ENCODE measurements at regions not wholly inside any gene's neighbourhood (a gene's known extent, or its start where the extent isn't known, plus 50 kb on each side); places are given as distances from the start of the nearest gene placed in this dataset.
"Not testable (repeated sequence)": the region's sequence is repeated elsewhere in the genome, so short reads cannot be mapped to it uniquely, and the experiment has no call there.

DNA sequence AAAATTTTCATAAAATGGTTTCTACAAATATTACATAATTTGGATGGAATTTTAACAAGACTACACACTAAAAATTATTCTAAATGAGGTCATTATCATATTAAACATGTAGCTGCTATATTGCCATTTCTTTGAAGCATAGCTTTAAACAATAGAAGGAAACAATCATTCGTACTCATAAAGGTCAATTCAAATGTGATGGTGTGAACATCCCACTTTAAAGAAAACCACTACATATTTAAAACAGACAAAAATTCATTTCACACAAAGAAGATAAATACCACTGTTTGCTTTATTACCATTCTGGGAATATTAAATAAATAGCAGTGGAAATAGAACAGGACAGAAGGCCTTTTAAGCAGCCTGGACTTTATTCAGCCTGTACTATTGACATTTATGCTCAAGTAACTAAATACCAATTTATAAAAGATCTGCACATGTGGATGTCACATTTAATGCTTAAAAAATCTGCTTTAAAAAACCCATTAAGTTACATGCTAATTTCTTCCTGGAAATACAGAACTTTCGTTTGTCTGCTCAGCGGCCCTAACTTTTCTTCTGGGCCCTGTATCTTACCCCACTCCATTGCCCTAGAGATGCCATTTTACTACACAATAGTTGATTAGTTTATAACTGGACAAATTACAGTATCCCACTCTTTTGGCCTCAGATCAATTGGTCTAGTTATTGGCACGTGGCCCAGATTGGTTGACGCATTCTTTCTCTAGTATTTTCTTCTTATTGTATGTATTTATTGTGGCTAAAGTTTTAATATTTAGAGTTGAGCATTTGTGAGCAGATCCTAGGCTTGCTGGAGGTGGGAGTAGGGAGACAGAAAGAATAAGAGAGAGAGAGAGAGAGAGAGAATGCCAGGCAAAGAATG is 215.1 kb upstream of the SPRY2 start:
- no peak for DNase-seq (ENCODE audit: low read depth)

DNA sequence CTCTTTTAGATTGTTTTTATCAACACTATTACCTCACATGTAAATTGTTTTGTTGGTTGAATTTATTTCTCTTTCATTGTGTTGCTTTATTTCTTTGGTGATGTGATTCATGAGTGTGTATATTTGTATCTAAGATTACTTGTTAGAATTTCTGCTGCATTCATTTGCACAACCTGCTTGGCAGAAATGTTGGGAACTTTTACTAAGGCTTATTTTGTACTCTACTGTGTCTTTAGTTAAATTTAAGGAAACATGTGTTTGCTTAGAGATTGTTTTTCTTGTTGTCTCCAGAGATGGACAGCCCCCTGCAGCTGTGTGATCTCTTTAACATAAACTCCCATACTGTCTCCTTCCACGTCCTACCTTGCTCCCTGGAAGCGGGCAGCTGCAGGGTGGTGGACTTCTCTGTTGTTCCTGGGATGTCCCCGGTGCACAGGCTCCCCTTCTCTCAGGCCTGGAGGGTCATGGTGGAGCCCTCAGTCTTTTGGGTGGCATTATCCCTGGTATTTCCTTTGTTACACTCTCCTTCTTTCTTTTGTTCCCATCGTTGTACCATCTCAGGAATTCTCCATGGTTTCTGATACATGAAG is 212.0 kb upstream of the SPRY2 start:
- DNase-seq (ENCODE audit: low read depth) = no peak

DNA sequence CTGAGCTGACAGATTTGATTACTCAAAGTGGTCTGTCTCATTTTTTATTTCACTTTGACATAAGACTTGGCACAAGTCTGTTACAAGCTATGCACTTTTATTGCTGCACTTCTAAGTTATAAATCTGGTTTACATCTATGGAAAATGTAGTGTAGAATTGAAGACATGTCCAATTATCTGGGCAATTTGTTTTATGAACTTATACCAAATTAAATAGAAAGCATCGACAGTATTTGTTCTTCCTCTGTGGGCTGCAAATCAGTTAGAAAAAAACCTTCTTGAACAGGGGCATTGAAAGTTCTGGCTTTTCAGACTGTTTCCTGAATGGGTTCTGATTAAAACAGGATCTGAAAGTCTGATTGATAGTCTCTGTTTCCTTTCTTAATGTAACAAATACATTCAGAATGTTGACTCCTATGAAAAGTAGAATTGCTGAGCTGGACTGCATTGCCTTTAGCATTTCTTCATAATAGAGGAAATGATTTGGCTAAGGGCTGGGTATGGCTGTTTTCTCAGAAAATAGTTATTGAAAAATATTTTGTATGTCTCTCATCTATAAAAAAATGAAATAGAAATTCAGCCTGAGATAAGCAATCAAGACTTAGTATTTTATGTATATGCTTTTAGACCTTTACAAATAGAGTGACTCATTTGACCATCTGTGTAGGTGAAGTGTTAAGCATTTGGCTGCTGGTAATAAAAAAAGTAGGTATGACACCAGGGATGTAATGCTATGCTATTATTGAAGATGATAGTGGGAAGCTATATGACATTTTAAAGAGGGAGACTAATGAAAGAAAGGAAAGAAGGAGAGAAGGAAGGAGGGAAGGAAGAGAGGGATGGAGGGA is 210.9 kb upstream of the SPRY2 start:
- DNase-seq (ENCODE audit: low read depth) = no peak

DNA sequence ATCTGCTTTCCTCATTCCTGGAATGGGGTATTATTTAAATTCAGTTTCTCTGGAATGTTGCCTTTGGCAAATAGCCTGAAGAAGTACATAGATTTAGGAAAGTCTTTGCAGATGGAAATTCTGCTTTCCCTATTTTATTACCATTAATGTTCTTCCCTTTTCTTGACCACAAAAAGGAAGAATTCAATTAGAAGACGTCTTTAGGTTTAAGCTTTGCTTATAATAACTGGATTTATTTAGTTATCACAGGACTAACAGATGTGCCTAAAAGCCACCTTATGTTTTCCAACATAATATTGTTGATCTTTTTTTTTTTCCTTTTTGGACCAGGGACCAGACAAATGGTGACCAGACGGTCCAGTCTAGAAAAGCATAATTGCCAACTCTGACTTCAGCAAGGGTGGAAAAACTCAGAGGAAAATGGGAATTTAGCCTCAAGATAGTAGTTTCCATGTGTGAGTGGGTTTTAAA is 210.1 kb upstream of the SPRY2 start:
- no peak for DNase-seq (ENCODE audit: low read depth)

DNA sequence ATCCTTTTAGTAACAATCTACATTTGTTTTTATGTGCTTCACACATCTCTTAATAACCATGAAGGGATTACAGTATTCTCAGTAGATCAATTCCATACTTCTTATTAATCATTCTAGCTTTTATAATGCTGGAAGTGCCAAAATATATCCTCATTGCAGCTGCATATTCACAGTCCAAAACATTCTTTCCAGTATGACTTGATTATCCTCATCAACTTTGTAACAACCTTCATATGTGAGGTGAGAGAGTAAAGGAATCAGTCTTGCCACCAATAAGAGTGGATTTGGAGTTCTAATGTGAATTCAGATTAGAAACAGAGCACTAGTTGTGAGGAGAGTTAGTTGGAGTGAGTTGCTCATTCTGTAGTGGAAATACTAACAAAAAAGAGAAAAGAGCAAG is 208.0 kb upstream of the SPRY2 start:
- no peak for DNase-seq (ENCODE audit: low read depth)

DNA sequence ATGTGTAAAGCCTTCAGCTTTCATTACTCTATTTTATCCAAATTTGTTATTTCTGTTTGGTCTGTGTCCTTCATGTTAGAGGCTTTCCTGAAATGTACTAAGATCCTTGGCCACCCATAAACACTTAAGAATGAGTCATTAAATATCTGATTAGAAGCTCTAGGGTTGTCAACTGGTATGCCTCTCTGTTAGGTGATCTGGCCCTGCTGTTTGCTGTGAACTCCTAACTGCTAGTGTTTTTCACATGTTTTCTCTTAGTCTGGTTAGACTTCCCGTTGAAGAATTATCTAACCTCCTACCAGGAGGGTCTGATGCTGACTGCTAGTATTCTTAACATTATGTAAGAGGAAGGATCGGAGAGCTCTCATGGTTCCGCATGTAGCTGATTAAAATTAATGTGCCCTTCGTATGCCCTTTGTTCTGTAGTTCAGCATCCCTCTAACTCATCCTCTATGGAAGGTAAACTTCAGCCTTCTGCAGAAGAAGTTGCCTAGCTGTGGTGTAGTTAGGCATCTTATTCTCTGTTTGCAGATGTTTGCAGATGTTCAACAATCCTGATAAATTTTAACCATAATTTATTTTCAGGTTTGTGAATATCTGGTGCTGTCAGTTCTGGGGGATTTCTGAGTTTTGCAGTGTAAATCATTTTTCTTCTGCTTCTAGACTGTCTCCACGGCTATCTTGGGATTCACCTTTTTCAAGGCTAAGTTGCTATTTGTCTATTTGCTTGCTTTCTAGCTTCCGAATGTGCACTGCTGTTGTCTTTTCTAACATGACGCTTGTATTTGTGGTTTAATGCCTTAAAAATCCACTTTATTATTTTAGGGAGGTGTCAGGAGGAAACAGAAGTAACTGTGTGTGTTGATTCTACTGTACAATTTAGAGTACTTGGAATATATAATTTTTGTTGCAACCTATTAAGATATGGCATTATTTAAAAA is 207.2 kb upstream of the SPRY2 start:
- DNase-seq (ENCODE audit: low read depth) = no peak

DNA sequence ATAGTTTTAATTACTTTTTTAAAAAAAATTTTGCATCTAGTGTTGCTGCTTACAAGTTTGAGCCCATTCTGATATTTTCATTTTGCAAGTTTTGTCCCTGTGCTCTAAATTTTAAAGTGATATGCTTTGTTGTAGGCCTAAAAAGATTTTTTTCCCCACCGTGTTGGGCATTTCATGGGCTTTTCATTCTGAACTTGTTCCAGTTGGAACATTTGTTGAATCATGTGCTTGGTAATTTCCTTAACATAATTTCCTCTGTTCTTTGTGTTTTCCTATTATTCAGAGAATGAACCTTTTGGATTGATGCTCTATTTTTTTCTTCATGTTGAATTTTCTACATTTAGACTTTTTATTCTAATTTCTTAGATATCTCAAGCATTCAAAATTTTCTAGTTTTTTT is 206.4 kb upstream of the SPRY2 start:
- no peak for DNase-seq (ENCODE audit: low read depth)

DNA sequence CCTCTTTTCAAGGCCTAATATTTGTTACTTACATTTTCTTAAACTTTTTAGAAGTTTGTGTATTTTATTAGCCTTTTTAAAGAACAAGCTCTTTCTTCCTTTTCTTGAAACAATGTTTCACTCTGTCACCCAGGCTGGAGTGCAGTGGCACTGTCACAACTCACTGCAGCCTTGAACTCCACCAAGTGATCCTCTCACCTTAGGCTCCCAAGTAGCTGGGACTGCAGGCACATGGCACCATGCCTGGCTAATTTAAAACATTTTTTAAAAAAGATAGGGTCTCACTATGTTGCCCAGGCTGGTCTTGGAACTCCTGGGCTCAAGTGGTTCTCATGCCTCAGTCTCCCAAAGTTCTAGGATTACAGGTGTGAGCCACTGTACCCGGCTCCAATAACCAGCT is 192.2 kb upstream of the SPRY2 start:
- DNase-seq (ENCODE audit: low read depth) = no peak

DNA sequence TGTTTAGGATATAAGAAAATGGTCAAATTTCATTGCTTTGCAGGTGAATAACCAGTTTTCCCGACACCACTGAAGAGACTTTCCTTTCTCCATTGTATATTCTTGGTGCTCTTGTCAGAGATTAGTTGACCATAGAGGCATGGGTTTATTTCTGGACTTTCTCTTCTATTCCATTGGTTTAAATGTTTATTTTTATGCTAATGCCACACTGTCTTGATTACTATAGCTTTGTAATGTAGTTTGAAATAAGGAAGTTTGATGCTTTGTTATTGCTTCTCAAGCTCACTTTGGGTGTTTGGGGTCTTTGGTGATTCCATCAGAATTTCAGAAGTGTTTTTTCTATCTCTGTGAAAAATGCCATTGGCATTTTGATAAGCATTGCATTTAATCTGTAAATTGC is 190.0 kb upstream of the SPRY2 start:
- DNase-seq (ENCODE audit: low read depth) = no peak

DNA sequence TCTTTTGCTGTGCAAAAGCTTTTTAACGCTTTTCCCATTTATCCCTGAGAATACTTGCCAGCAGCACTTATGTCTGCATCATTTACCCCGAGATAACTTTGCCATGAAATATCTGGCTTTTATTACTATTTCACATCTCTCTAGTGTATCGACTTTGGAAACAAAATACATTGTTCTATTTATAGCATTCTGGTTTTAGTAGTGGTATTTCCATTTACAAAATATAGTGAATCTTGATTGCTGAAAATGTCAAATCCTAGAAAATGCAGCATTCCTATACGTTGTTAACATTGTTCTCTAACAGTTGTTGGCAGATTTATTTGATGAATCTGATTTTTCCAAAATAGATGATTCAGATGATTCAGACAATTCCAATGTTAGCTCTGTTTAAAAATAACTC is 189.3 kb upstream of the SPRY2 start:
- DNase-seq (ENCODE audit: low read depth) = no peak

DNA sequence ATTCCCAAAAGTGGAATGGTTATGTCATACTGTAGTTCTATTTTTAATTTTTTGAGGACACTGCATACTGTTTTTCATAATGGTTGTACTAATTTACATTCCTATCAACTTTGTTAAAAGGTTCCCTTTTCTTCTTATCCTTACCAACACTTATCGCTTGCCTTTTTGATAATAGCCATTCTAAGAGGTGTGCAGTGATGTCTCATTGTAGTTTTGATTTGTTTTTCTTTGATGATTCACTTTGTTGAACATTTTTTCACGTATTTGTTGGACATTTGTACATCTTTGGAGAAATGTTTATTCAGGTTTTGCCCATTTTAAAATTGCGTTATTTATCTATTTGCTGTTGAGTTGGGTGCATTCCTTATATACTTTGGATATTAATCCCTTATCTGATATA is 188.8 kb upstream of the SPRY2 start:
- no peak for DNase-seq (ENCODE audit: low read depth)

DNA sequence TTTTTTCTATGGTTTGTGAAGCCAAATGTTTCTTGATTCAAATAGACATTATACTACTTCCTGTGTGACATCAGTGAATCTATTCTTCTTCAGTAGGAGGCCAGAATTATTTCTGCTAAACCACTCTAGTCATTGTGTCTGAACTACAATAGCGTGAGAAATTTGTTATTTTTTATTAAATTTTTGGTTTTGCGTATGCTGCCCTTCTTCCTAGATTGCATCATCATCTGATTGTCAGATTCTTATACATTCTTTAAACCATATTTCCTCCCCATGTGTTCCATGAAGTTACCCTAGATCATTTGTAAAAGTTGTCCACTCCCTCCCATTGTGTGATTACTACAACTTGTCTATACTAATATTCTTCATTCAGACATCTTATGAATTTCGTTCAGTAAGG is 187.8 kb upstream of the SPRY2 start:
- DNase-seq (ENCODE audit: low read depth) = no peak

DNA sequence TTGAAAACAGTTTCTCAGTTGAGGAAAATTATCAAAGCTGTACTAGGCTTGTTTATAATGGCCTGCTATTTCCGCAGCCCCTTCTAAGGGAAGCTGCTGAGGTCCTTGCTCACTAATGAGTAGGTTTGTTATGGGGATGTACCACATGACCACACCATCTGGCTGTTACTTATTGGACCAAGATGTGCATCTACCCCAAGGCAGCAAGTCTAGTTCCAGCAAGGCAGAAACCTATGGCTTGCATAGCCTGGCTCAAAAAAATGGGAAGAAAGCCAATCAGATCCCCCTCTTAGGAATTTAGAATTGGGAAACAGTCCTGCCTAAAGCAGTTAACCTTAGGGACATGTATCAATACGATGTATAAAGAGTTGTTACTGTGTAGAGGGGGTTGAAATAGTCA is 186.5 kb upstream of the SPRY2 start:
- DNase-seq (ENCODE audit: low read depth) = no peak

DNA sequence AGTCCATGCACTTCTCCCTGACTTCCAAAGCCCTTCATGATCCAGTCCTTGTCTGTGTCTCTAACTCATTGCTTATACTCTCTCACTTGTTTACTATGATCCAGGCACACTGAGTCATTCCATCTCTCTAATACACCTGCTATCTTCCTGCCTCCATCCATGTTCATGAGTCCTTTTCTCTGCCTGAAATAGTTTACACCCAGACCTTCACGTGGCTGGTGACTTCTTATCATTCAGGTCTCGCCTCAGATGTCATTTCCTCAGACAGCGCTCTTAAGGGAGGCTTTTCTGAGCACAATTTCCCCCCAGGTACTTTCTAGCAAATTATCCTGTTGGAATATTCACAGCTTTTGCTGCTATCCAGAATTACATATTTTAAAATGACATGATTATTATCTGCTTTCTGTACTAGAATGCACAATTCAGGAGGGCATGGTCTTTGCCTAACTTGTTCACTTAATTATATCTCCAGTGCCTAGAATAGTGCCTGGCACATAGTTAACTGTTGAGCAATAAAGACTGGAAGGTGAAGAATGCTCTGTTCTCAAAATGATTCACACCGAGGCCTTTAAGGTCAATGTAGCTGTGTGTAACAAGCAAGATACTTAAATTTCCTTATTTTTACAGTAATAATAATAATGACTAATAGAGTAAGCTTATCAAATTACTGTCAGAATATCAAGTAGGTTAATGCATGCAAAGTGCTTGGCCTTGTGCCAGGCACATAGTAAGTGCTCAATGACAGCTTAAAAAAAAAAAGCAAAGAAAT is 183.7 kb upstream of the SPRY2 start:
- no peak for DNase-seq (ENCODE audit: low read depth)

DNA sequence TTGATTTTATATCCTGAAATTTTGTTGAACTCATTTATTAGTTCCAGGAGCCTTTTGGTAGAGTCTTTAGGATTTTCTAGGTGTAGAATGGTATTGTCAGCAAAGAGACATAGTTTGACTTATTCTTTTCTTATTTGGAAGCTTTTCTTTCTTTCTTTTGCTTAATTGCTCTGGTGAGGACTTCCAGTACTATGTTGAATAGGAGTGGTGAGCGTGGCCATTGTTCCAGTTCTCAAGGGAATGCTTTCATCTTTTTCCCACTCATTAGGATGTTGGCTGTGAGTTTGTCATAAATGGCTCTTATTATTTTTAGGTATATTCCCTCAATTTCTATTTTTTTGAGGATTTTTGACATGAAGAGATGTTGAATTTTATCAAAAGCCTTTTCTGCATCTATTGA is 182.2 kb upstream of the SPRY2 start:
- DNase-seq (ENCODE audit: low read depth) = no peak

DNA sequence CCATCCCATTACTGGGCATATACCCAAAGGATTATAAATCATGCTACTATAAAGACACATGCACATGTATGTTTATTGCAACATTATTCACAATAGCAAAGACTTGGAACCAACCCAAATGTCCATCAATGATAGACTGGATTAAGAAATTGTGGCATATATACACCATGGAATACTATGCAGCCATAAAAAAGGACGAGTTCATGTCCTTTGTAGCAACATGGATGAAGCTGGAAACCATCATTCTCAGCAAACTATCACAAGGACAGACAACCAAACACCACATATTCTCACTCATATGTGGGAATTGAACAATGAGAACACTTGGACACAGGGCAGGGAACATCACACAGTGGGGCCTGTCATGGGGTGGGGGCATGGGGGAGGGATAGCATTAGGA is 181.5 kb upstream of the SPRY2 start:
- not testable (repeated sequence) for DNase-seq (ENCODE audit: low read depth)

DNA sequence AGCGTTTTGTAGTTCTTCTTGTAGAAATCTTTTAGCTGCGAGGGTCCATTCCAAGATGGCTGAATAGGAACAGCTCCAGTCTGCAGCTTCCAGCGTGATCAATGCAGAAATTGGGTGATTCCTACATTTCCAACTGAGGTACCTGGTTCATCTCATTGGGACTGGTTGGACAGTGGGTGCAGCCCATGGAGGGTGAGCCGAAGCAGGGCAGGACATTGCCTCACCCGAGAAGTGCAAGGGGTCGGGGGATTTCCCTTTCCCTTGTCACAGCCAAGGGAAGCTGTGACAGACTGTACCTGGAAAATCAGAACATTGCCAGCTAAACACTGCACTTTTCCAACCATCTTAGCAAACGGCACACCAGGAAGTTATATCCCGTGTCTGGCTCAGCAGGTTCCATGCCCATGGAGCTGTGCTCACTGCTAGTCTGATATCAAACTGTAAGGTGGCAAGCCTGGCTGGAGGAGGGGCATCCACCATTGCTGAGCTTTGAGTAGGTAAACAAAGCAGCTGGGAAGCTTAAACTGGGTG is 176.0 kb upstream of the SPRY2 start:
- no peak for DNase-seq (ENCODE audit: low read depth)

DNA sequence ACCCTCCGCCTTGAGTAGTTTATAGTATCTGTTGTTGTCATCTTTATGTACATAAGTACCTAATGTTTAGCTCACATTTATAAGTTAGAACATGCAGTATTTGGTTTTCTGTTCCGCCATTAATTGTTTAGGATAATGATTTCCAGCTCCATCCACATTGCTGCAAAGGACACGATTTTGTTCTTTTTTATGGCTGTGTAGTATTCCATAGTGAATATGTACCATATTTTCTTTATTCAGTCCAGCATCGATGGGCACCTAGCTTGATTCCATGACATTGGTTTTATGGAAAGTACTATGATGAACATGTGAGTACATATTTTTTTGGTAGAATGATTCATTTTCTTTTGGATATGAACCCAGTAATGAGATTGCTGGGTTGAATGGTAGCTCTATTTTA is 174.4 kb upstream of the SPRY2 start:
- no peak for DNase-seq (ENCODE audit: low read depth)

DNA sequence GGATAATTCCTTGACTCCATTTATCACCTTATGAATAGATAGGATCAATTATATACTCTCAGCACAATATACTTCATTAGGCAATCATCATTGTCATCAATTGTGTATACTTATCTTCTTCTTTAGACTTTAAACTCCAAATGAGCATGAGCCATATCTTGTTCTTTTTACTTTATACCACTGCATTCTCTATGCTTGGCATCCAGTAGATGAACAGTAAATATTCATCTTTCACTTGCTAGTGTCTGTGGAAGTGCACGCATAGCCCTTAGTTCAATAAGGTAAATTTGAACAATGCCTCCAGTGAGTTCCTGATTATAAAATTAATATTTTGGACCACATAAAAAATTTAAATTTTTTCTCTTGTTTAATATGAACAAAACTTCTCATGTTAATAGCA is 172.3 kb upstream of the SPRY2 start:
- DNase-seq (ENCODE audit: low read depth) = no peak

DNA sequence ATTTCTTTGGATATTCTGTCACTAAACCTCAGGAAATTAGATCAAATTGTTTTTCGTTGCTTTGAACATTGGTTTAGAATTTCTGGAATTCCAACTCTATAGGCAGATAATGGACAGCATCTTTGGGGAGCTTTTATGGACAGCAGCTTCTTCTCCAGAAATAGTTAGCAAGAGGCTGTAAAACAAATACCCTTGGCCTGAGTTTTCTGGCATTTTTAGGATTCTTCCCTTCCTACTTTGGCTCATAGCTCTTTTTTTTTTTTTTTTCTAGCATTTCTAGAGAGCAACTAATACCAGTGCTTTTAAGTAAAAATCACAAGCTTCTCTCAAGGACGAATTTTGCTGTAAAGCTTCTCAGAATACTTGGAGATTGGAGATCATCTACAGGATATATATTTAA is 169.8 kb upstream of the SPRY2 start:
- no peak for DNase-seq (ENCODE audit: low read depth)
